ENCODE measurements at regions not wholly inside any gene's neighbourhood (a gene's known extent, or its start where the extent isn't known, plus 50 kb on each side); places are given as distances from the start of the nearest gene placed in this dataset.
"Not testable (repeated sequence)": the region's sequence is repeated elsewhere in the genome, so short reads cannot be mapped to it uniquely, and the experiment has no call there.

GRCh38 chr3:35950021-35950420 lies 310.7 kb downstream of the ARPP21 start:
- DNase-seq, result no peak

GRCh38 chr3:35954413-35954812 lies 315.1 kb downstream of the ARPP21 start:
- DNase-seq, result no peak

- peak; percentile 13 to 38 (median 34) for DNase-seq
Measured at GRCh38 chr3:35965908-35966307, 326.6 kb downstream of the ARPP21 start.

- DNase-seq, result peak in 1 of 3 donors; percentile 16
Measured at GRCh38 chr3:35966629-35967464, 327.5 kb downstream of the ARPP21 start.

- no peak for DNase-seq
Measured at GRCh38 chr3:35968043-35968622, 328.8 kb downstream of the ARPP21 start.

GRCh38 chr3:35969406-35969805 lies 330.1 kb downstream of the ARPP21 start:
- DNase-seq, result peak in 1 of 3 donors; percentile 18

GRCh38 chr3:35970793-35971192 lies 331.5 kb downstream of the ARPP21 start:
- no peak for DNase-seq

- DNase-seq, result no peak
Measured at GRCh38 chr3:35971686-35972085, 332.4 kb downstream of the ARPP21 start.

- DNase-seq, result no peak
Measured at GRCh38 chr3:35974872-35975271, 335.5 kb downstream of the ARPP21 start.

GRCh38 chr3:35986161-35986560 lies 346.8 kb downstream of the ARPP21 start:
- DNase-seq, result no peak

GRCh38 chr3:35987386-35987785 lies 348.1 kb downstream of the ARPP21 start:
- no peak for DNase-seq

- DNase-seq, result no peak
Measured at GRCh38 chr3:35992041-35992440, 352.7 kb downstream of the ARPP21 start.

- DNase-seq, result no peak
Measured at GRCh38 chr3:36011791-36012190, 368.5 kb upstream of the STAC start.

- no peak for DNase-seq
Measured at GRCh38 chr3:36013425-36013824, 366.9 kb upstream of the STAC start.

GRCh38 chr3:36025232-36025631 lies 355.1 kb upstream of the STAC start:
- no peak for DNase-seq

GRCh38 chr3:36032180-36033047 lies 347.9 kb upstream of the STAC start:
- no peak for DNase-seq

GRCh38 chr3:36058404-36059030 lies 321.8 kb upstream of the STAC start:
- DNase-seq, result no peak

- no peak for DNase-seq
Measured at GRCh38 chr3:36060950-36061349, 319.4 kb upstream of the STAC start.

GRCh38 chr3:36063992-36064391 lies 316.3 kb upstream of the STAC start:
- DNase-seq, result no peak

GRCh38 chr3:36065321-36065720 lies 315.0 kb upstream of the STAC start:
- no peak for DNase-seq

GRCh38 chr3:36075491-36075890 lies 304.8 kb upstream of the STAC start:
- no peak for DNase-seq

GRCh38 chr3:36077320-36077719 lies 303.0 kb upstream of the STAC start:
- DNase-seq, result no peak

- DNase-seq, result not testable (repeated sequence)
Measured at GRCh38 chr3:36082958-36083357, 297.3 kb upstream of the STAC start.
